ENCODE measurements at regions not wholly inside any gene's neighbourhood (a gene's known extent, or its start where the extent isn't known, plus 50 kb on each side); places are given as distances from the start of the nearest gene placed in this dataset.

DNA sequence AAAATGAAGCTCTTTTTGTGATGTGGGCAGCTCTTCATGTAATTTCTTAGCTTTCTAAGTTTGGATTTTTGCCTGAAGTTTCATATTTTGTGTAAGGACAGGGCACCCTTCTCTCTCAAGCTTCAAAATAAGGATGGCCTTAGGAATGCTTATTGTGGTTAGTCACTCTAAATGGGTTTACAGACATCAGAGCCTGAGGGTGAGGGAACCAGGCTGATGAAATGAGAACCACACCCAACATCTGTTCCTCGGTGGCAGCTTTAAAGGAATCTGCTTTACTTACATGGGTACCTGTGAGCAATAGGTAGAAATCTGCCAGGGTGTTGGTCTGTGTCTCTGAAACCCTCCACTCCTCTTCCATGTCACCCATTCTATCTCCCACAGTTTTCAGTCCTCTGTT lies 174.3 kb downstream of the EMX2 start:
- DNase-seq (ENCODE audit: low read depth in 2 of 2): no peak

DNA sequence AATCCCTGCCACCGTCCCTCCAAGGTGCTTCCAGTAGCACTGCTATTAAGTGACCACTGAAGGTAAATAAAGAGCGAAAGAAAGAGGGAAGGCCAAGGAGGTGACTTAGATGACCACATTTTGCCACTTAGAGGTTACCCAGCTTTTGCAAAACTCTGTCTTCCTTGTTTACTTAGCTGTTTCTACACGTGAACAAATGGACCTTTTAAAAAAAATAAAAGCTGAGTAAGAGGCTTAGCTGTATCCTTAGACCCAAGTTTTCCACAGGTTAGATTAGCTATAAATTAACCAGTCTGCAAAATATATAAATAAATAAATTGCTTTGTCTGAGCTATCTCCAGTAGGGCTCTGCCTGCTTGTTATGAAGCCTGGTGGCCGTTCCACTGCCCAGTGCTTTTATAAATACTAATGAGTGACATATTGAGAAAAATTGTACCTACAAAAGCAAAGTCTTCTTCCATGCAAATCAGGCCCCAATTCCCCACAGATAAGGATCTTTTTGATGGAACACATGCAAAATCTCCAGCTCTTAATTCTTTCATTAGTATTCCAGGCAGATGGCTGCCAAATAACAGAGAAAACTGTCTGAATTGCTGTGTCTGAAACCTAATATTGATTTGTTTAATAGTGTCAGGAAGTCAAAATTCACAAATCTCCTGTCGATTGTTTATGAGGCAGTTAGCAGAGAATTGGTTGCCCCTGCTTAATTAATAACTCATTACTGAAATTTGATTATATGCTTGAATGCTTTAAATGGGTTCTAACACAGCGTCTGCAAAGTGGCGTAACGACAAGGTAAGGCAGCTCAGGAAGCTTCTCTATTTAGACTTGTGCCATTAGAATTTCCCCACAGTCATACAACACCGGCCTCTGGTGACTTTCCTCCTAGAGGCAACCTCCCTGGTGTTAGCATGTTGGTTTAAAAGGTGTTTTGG lies 176.7 kb downstream of the EMX2 start:
- DNase-seq (ENCODE audit: low read depth in 2 of 2): no peak

DNA sequence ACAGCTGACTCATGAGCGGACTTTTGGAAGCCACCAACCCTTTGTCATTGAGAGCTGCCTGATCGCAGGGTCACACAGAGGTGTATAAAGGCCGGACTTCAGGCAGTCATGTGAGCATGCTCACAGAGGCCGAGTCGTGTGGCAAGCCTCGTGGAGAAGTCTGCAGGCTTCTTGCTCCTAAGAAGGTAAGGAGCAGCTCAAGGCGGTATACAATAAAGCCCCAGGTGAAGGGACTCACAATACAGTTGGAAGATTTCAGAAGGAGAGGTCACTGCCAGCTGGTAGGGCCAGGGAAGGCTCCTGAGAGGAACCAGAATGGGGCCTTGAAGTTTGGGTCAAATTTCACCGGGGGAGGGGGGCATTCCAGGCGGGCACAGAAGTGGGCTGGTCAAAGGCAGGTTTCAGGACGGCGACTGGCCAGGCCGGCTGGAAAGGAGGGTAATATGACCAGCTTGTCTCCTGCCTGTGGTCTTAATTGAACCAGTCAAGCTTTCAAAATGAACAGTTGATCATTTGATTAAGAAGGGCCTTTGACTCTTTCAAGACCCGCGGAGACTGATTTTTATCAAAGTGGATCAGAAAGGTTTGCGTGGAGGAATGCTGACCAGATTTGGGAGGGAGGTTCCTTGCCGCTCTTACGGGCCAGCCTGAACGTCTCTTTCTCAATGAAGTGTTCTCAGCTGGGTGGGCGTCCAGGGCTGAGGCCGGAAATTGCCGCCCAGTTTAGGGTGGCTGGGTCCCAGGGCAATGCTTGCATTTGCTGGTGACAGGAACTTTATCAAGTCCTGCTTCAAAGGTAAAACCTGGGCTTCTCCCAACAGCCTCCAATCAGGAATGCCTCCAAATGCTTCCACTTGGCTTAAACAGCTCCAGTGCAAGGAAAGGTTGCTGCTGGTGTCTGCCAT lies 178.6 kb downstream of the EMX2 start:
- DNase-seq (ENCODE audit: low read depth in 2 of 2): no peak

DNA sequence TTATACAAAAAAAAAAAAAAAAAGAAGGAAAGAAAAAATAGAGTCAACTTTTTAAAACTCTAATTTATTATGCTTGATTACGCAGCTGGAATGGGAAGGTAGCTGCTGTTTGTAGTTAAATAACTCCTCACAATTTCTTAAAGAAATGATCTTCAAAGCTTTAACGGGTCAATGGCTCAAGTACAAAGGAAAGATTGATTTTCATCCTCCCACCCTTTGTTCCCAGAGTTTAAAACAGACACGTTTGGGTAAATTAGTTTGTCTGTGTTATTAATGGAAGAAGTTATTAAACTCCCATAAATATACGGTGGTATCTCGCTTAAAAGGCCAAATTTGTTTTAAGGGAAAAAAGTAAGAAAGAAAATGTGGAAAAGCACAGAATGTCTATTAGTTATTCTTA lies 179.3 kb downstream of the EMX2 start:
- no peak for DNase-seq (ENCODE audit: low read depth in 2 of 2)

DNA sequence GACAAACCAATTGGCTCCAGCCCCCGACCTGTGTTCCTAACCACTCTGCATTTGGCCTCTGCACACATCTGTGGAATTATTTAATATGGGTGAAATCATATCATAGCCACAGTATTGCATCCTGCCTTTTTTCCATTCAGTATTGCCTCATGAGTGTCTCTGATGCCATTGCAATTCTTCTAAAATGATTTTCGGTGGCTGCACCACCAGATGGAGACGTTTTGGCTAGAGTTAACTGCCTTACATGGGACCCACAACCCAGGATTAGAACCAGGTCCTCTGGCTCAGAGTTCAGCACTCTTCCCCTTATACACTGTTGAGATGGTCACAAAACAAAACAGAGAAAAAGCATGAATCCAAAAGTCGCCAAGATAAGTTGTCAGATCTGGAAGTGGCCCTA lies 180.8 kb downstream of the EMX2 start:
- DNase-seq (ENCODE audit: low read depth in 2 of 2): no peak

DNA sequence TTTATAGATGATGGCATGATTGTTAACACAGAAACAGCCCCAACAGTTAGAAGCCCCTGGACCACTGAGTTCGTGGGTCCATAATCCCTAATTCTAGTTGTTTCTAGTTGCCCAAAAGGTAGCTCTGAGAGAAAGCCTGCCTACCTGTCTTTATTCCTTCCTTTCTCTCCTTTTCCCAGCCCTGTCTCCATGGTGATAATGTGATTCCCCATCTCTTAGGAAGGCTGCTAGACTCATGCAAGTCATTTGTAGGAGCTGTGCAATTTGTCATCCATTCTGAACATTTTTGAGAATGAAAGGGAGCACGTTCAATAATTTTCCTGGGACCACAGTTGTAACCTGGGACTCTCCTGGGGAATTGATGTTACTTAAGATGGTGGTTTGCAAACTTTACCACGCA lies 183.4 kb downstream of the EMX2 start:
- no peak for DNase-seq (ENCODE audit: low read depth in 2 of 2)

DNA sequence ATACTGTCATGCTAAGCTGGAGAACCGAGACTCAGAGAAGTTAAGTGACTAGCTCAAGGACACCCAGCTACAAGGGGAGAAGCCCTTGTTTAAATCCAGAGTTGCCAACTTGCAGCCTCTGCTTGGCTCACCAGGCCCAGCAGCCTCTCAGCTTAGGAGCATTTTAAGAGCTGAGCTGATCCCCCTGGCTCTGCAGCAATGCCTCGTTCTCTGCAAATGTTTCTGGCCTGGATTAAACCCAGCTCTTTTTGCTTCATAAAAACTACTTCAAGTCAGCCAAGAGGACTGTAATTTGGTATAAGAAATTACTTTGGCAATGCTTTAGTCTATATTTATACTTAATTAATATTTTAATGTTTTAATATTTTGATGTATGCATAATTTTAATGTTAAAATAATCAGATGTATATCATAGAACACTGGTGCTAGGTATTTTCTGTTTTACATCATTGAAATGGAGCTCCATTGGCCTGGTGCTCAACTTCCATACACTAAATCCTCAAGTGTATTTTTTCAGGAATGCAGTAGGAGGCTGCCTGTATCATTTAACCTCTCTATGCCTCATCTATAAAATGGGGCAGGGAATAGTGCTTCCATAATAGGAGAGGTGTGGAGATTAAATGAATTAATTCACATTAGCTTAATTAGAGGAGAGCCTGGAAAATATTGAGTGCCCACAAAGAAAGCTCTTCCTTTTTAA lies 184.2 kb downstream of the EMX2 start:
- DNase-seq (ENCODE audit: low read depth in 2 of 2): no peak

DNA sequence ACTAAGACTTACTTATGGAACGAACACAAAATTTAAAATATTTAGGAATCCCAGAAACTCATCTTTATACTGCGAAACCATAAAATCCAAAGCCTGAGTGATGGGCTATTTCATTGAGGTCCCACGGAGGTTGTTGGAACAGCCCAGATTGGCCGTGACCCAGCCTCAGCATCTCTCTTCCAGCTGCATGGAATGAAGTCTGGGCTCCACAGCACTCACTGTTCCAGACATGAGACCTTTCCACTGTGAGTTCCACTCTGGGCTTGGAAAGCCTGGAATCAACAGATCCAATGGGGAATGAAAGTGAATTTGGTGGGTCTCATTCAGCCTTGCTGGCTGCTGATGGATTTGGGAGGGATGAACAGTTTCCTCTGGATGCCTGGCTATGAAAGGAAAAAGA lies 184.9 kb downstream of the EMX2 start:
- no peak for DNase-seq (ENCODE audit: low read depth in 2 of 2)

DNA sequence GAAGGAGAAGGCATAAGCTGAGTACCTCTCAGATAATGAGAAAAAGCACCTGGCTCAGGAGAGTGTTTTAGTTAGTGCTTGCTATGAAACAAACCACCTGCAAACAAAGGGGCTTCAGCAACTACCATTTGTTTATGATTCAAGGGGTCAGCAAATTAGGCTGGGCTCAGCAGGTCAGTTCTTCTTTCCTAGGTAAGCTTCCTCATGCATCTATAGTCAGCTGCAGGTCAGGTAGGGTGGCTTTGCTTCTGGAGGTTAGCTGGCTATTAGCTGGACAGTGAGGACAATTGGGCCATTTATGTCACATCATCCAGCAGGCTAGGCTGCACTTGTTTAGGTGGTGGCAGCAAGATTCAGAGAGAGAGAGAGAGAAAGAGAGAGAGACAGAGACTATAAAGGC lies 185.5 kb downstream of the EMX2 start:
- no peak for DNase-seq (ENCODE audit: low read depth in 2 of 2)

DNA sequence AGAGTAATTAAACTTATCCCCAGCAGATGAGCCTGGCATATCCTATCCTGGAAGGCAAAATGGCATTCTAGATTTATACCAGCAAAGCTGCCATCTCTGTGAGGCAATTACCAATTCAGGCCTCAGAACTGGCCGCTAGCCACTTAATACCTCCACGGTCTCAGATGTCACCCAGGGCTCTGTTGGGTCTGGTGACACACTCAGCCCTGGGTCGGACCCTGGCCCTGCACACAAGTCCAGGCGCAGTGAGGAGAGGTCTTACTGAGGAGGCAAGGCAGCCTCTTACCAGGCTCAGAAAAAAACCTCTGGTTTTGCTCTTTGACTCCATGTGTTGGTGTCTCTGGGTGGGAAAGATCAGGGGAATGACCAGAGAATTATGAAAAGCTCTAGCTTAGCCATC lies 186.6 kb downstream of the EMX2 start:
- DNase-seq (ENCODE audit: low read depth in 2 of 2): no peak

DNA sequence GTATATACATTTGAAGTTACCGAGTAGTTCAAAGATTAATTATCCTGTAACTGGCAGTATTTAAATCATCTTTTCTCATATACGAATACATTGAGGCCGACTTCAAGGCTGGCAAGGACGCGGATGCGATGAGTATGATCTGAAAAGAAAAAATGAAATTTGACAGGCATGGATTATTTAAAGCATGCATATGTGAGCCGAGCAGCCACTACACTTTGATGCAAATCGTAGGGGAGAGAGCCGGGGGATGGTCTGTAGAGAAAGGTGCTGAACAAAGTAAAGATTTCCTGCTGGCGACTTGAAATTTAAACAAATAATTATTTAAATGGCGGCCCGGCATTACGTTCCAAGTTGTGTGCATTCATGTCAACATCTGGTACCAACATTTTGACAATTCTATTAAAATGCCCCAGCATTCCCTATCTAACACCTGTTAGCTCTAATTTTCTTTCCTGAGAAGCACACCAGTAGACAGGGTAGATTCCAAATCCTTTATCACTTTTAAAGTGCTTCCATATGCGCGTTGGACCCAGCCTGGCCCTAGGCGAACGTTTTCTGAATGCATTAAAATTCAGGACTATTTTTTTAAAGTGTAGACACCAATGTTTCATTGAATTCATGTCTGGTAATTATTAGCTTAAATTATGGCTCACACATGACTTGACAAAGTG lies 188.7 kb downstream of the EMX2 start:
- DNase-seq (ENCODE audit: low read depth in 2 of 2): no peak

DNA sequence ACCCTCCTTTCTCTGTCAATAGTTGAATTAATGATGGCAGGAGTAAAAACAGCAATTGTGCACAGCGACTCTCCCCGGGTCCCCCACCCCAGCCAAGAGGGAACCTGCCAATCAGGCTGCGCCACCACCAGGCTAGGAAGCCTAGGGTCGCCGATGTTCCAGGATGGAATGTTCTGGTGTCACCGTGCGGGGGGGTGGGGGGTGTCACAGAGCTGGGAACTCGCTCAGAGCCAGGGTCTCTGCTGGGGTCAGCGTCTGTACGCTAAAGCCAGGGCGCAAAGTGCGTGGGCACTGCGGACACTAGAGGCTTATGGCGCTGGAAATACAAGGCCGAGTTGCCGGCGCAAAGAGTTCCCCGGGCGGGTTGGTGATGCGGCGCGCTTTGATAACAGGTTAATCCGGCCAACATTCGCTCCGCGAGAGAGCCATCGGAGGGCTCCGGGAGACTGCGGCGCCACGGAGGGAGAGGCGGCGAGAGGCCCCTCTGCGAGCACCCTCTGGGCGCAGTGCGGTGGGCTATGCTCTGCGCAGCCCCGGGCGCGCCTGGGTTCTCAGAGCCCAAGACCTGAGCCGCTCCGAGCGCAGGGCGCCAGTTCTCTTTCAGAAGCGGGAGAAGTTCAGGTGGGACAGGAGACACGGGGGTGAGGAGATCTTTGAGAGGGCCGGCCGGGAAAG lies 192.3 kb downstream of the EMX2 start:
- DNase-seq (ENCODE audit: low read depth in 2 of 2): no peak

DNA sequence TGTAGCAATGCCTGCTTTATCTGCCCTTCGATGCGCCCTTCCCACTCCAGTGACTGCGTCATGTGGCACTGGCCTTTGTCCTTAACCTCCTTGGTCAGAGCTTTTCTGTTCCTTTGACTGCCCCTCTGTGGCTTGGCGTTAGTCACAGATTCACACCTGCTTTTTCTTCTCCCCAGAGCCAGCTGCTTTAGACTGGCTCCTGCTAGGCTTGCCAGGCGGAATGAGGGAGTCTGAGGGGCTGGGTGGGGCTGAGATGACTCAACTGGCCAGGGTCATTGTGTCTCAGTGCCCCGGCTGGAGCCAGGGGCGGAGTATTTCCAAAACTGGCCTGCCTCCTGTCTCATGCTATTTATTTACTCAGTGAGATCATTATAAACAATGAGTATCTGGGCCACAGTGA lies 194.1 kb downstream of the EMX2 start:
- no peak for DNase-seq (ENCODE audit: low read depth in 2 of 2)

DNA sequence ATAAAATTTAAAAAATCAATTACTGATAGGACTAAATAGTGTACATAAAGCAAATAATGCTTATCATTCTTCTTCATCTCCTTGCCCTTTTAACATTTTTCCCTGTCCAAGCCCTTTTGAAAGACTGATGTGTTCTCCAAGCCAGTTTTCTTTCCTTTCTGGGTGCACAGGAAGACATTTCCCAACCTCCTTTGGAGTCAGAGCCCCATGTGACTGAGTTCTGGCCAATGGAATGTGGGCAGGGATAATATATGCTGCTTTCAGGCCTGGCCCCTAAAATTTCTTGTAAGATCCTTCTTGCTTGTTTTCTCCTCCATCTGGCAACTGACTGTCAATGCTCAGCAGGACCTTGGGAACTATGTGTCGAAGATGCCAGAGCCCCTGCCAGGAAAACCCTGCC lies 197.5 kb downstream of the EMX2 start:
- no peak for DNase-seq (ENCODE audit: low read depth in 2 of 2)

DNA sequence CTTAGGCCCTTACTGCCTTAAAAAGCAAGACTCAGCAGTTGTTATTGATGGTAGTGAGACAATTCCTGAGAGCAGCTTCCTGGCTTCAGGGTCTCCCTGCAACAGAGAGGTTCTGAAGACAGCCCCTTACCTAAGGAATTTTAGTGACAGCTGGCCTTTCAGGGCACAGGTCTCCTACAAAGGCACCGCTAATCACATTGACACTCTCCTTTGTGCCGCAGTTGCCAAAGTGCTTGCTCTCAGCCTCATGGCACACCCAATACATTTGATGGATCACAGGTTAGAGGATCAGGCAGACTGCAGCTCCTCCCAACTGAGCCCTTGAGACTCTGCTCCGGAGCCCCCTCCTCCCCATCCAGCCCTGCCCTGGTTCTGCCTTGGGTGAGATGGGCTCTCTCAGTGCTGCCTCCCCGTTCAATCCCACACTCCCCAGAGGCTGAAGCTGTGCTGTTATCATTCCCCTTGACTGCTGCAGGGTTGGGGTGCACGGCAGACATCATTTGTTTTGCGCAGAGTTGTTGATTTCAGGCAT lies 198.2 kb downstream of the EMX2 start:
- no peak for DNase-seq (ENCODE audit: low read depth in 2 of 2)

DNA sequence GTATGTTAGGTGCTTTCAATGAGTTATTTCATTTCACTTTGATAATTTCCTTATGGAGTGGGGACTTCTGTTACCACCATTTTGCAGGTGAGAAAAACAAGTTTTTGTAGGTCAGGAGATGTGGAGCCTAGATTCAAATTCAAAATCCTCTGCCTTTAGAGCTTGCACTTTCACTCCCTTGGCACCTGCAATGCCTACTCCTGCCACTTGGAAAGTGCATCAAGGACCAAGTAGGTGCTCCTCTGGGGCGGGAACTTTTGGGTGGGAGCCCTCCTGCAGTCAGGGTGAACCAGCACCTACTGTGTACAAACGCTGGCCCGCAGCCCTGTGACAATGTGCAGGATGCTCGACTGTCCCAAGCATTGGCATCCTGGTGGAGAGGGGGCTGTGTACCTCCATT lies 199.0 kb downstream of the EMX2 start:
- DNase-seq (ENCODE audit: low read depth in 2 of 2): no peak

DNA sequence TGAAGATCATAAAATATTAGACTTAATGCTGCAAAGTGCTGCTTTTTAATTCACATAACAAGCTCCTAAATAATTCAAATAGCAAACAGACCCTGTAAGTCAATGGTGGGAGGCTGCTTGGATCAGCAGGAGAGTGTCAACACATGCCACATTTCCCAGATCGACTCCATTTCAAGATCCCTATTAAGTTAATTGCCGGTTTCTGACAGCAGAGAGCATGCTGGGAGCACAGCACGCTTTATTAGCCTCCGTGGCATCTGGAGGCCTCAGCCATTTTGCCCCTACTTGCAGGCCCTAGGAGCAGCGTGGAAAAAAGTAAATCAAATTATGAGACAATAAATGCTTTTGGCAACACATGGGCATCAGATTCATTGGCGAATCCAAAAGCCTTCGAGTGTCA lies 201.0 kb downstream of the EMX2 start:
- no peak for DNase-seq (ENCODE audit: low read depth in 2 of 2)

DNA sequence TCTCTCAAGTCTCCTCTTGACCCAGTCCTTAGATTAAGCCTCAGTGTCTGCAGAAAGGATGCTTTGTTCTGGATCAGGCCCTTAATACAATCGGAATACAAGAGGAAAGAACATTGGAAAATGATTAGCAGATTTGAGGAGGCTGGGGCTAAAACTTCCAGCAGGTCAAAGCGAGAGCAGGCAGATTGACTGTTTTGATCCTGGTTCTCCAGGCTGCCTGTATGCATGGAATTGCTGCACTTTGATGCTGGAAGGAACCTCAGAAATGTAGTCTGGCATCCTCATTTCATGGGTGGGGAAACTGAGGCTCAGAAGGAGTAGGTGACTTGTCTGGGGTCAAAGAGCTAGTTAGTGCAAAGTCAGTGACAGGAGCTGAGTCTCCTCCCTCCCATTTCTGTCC lies 202.8 kb downstream of the EMX2 start:
- DNase-seq (ENCODE audit: low read depth in 2 of 2): no peak

DNA sequence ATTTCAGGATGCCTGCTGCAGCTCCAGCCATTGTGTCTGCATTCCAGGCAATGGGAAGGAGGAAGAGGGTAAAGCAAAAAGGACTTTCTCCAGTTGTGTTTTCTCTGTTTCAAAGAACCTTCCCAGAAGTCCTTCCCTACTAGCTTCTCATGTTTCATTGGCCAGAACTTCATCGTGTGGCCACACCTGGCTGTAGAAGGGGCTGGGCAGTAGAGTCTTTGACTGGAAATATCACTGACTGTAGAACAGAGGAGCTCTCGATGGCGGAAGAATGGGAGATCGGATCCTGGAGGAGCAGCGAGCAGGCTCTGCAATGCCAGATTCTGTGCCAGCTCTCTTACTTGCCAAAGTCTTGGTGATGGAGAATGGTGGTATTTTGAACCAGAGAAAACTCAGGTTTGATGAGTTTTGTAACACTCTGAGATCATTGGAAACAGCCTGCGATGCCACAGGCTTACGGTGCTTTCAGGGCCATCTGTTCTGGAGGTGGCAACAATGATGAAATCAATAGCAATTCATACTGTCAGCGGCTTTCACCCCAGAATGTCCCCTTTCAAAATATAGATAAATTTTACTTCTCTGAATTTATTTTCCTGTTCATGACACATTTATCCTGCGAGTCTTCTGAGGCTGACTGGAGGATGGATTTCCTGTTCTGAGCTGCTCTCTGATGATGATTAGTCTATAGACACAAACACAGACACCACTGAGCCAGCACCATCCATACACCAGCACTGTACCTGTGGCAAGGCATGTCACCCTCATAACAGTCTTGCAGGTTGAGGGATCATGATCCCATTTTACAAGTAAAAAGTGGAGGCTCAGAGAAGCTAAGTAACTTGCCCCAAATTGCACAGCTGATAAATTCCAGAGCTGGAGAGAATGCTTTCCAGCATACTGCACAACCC lies 204.2 kb downstream of the EMX2 start:
- DNase-seq (ENCODE audit: low read depth in 2 of 2): no peak

DNA sequence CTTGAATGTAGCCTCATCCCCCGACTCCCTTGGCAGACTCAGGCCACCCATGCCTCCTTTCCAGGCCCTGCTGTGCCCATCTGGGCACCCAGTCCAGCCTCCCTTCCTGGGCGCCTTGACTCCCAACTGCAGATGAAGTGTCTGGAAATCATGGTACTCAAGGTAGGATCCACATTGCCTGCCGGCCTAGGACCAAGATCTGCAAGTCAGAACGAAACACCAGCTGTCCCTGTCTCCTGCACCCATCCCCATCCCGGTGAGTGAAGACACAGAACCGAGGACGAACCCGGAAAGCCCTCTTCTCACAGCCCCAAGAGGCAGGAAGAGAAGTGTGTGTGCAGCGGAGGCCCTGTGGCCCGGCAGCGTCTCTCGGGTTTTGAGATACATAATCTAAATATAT lies 205.1 kb downstream of the EMX2 start:
- DNase-seq (ENCODE audit: low read depth in 2 of 2): no peak
